Gastroesophageal sphincter (tissue), 4 donors: ENCODE measurements at regions not wholly inside any gene's neighbourhood (a gene's known extent, or its start where the extent isn't known, plus 50 kb on each side); places are given as distances from the start of the nearest gene placed in this dataset.

ENCODE experiments used
- ATAC-seq: fragments of 150-250 bp; one replicate; pipeline ENCODE4 v1.9.1; 2016; ENCODE audit warnings: mild to moderate bottlenecking, moderate library complexity
- H3K27ac ChIP-seq, 4 donors: fragments of 200-600 bp; sonication (generic) in 3 of 4; 1 replicate in 3 of 4; 2 replicates in 1 of 4; pipeline ENCODE4 v1.5.1; 2016 to 2019
- H3K27me3 ChIP-seq: fragments of 200-600 bp; sonication (generic); one replicate; pipeline ENCODE4 v1.5.1; 2019
- H3K36me3 ChIP-seq, 2 donors: fragments of 200-600 bp; sonication (generic); one replicate each; pipeline ENCODE4 v1.5.1; 2019; ENCODE audit warnings: control low read depth in 1 of 2
- H3K4me1 ChIP-seq, 3 donors: fragments of 200-600 bp; sonication (generic); 1 replicate in 2 of 3; 2 replicates in 1 of 3; pipeline ENCODE4 v1.5.1; 2016 to 2019; ENCODE audit warnings: control low read depth in 2 of 3
- H3K4me3 ChIP-seq, 2 donors: fragments of 200-600 bp; sonication (generic); one replicate each; pipeline ENCODE4 v1.5.1; 2019; ENCODE audit warnings: mild to moderate bottlenecking in 1 of 2, moderate library complexity in 1 of 2
- H3K9me3 ChIP-seq, 3 donors: fragments of 200-600 bp; sonication (generic); one replicate each; pipeline ENCODE4 v1.5.1; 2017 to 2019; ENCODE audit warnings: control low read depth in 2 of 3
- CTCF ChIP-seq, 4 experiments: fragments of 200-600 bp in 2 of 4; fragments of 450-650 bp in 2 of 4; sonication (generic) in 1 of 4; IDR thresholded peaks; one replicate each; pipeline ENCODE4 v1.5.1; 2017 to 2019; ENCODE audit warnings: antibody characterized with exemption in 4 of 4, mild to moderate bottlenecking in 2 of 4, moderate library complexity in 2 of 4
- EP300 ChIP-seq: sonication (generic); formaldehyde crosslinking; IDR thresholded peaks from one replicate; pipeline ENCODE4 v1.6.1; 2017; ENCODE audit warnings: antibody characterized with exemption, mild to moderate bottlenecking
- POLR2A ChIP-seq, 2 donors: fragments of 450-650 bp; IDR thresholded peaks; one replicate each; pipeline ENCODE4 v1.6.1; 2017; ENCODE audit warnings: antibody characterized with exemption in 2 of 2, mild to moderate bottlenecking in 2 of 2, moderate library complexity in 1 of 2
- POLR2AphosphoS5 ChIP-seq: sonication (generic); formaldehyde crosslinking; IDR thresholded peaks from one replicate; pipeline ENCODE4 v1.6.1; 2017; ENCODE audit warnings: antibody characterized with exemption
- WGBS, 2 donors: methylation state at CpG; one replicate each; pipeline ENCODE4 v1.1.5; 2018; ENCODE audit warnings: low coverage in 1 of 2; 5-methylcytosine and 5-hydroxymethylcytosine counted together

- peak overlapping the region in 1 of 4 donors; percentile 47 for H3K27ac ChIP-seq
- TF ChIP-seq CTCF (IDR thresholded peaks at IDR 0.05) (no peak), EP300 (no peak), POLR2A (IDR thresholded peaks at IDR 0.05) (no peak), POLR2AphosphoS5 (no peak)
Measured at GRCh38 chr5:8842971-8843551, 702.8 kb downstream of the SEMA5A start.

GRCh38 chr5:8843771-8844170 lies 702.1 kb downstream of the SEMA5A start:
- Histone ChIP-seq H3K9me3 (peaks cover 0 to 5% (median 0%) of the 10 kb centered on the region in 3 donors), H3K27me3 (no peaks in the 10 kb centered on the region), H3K27ac (peak overlapping the region in 3 of 4 donors; percentile 30 to 69 (median 57)), H3K4me3 (no peak overlapping the region), H3K36me3 (no peaks in the 10 kb centered on the region), H3K4me1 (no peaks in the 10 kb centered on the region)
- no peak for TF ChIP-seq CTCF (IDR thresholded peaks at IDR 0.05)
- peak; percentile 17 for TF ChIP-seq POLR2AphosphoS5
- TF ChIP-seq POLR2A (IDR thresholded peaks at IDR 0.05) = no peak
- TF ChIP-seq EP300 = no peak
- WGBS, 2 donors = 43 to 46% methylated on average over 1 to 7 of the region's 7 CpGs
- ATAC-seq = peak; percentile 82

More at GRCh38 chr5:8842971-8843551, 702.8 kb downstream of the SEMA5A start:
- Histone ChIP-seq H3K9me3 (peaks cover 0 to 5% (median 0%) of the 10 kb centered on the region in 3 donors), H3K36me3 (no peaks in the 10 kb centered on the region), H3K4me3 (no peak overlapping the region), H3K27me3 (no peaks in the 10 kb centered on the region), H3K4me1 (no peaks in the 10 kb centered on the region)
- WGBS, 2 donors = 73 to 93% methylated on average over 3 to 5 of the region's 5 CpGs
- ATAC-seq = peak; percentile 3

- Histone ChIP-seq H3K9me3 (peaks cover 0 to 5% (median 0%) of the 10 kb centered on the region in 3 donors), H3K4me3 (no peak overlapping the region), H3K36me3 (no peaks in the 10 kb centered on the region), H3K27ac (peak overlapping the region in 3 of 4 donors; percentile 30 to 69 (median 57)), H3K4me1 (no peaks in the 10 kb centered on the region), H3K27me3 (no peaks in the 10 kb centered on the region)
- 48 to 56% methylated on average over 5 of the region's 5 CpGs for WGBS, 2 donors
- TF ChIP-seq POLR2A (IDR thresholded peaks at IDR 0.05) (no peak), EP300 (no peak), POLR2AphosphoS5 (no peak), CTCF (IDR thresholded peaks at IDR 0.05) (no peak)
- ATAC-seq = peak; percentile 42
Measured at GRCh38 chr5:8844206-8844605, 701.7 kb downstream of the SEMA5A start.

GRCh38 chr5:8844847-8845246 lies 701.0 kb downstream of the SEMA5A start:
- Histone ChIP-seq H3K9me3 (peaks cover 0 to 5% (median 0%) of the 10 kb centered on the region in 3 donors), H3K36me3 (no peaks in the 10 kb centered on the region), H3K27ac (peak overlapping the region in 2 of 4 donors; percentile 46 to 57), H3K4me3 (no peak overlapping the region), H3K4me1 (no peaks in the 10 kb centered on the region), H3K27me3 (no peaks in the 10 kb centered on the region)
- TF ChIP-seq EP300 = no peak
- no peak for TF ChIP-seq POLR2AphosphoS5
- TF ChIP-seq POLR2A (IDR thresholded peaks at IDR 0.05) = no peak
- no peak for TF ChIP-seq CTCF (IDR thresholded peaks at IDR 0.05)
- WGBS, 2 donors = 50 to 58% methylated on average over 1 to 5 of the region's 6 CpGs
- ATAC-seq = no peak

- no peak overlapping the region for H3K27ac ChIP-seq
- H3K27me3 ChIP-seq = no peaks in the 10 kb centered on the region
- peaks cover 0 to 2% (median 0%) of the 10 kb centered on the region in 3 donors for H3K9me3 ChIP-seq
- H3K4me1 ChIP-seq = no peaks in the 10 kb centered on the region
- no peak for TF ChIP-seq POLR2AphosphoS5
- no peak for TF ChIP-seq CTCF (IDR thresholded peaks at IDR 0.05)
- TF ChIP-seq POLR2A (IDR thresholded peaks at IDR 0.05) = no peak
- TF ChIP-seq EP300 = no peak
- ATAC-seq = no peak
- no peak overlapping the region for H3K4me3 ChIP-seq
- no peaks in the 10 kb centered on the region for H3K36me3 ChIP-seq
- 66 to 78% methylated on average over 5 of the region's 5 CpGs for WGBS, 2 donors
Measured at GRCh38 chr5:8845296-8845695, 700.6 kb downstream of the SEMA5A start.
